Right cardiac atrium (tissue), 5 donors: ENCODE measurements at regions not wholly inside any gene's neighbourhood (a gene's known extent, or its start where the extent isn't known, plus 50 kb on each side); places are given as distances from the start of the nearest gene placed in this dataset.

Experiments
- ATAC-seq, 2 donors: fragments of 200-7000 bp; cut with Tn5 transposase; one replicate each; pipeline versions ENCODE4 v1.8.0 to v1.9.1; 2020; ENCODE audit warnings: moderate library complexity in 2 of 2, mild to moderate bottlenecking in 1 of 2
- DNase-seq, 3 donors: peaks; one replicate each; pipeline ENCODE4 v3.0.0-alpha.2; 2020
- H3K27ac ChIP-seq: one replicate; pipeline ENCODE4 v1.5.1; 2013; ENCODE audit warnings: mild to moderate bottlenecking, low read length, control low read depth, moderate library complexity
- H3K27me3 ChIP-seq: one replicate; pipeline ENCODE4 v1.6.1; 2013; ENCODE audit not compliant: control insufficient read depth, insufficient read depth
- H3K4me1 ChIP-seq: one replicate; pipeline ENCODE4 v1.6.1; 2013; ENCODE audit warnings: low read length; ENCODE audit not compliant: control insufficient read depth, insufficient read depth
- H3K4me3 ChIP-seq: one replicate; pipeline ENCODE4 v1.5.1; 2013; ENCODE audit warnings: low read length, control low read depth
- H3K9me3 ChIP-seq: one replicate; pipeline ENCODE4 v1.6.1; 2013; ENCODE audit warnings: low read length; ENCODE audit not compliant: control insufficient read depth
- WGBS: extraction: QIAGEN DNeasy Blood & Tissue Kit; methylation state at CpG from one replicate; pipeline ENCODE4 v1.1.7; 2013; 5-methylcytosine and 5-hydroxymethylcytosine counted together
- intact Hi-C, 4 donors: fragments of 100-400 bp; cut with DNase I; formaldehyde crosslinking; loops; one replicate each; pipeline versions ENCODE4 v1.11.0 to v1.14.0; 2022 to 2023
- donor health status: healthy with polysubstance abuse.
- donor health status: DM: no; HTN: yes; CAD: no.
- donor health status: DM: no; HTN: no; CAD: no.
- donor health status: DM: no; HTN: yes; CAD: no; lungs with severe emphysema.
- donor health status: DM: yes; HTN: yes; CAD: no.

- intact Hi-C loops, result no loop called here
Measured at GRCh38 chr4:104735174-104735573, 240.5 kb upstream of the CXXC4 start.

DNA sequence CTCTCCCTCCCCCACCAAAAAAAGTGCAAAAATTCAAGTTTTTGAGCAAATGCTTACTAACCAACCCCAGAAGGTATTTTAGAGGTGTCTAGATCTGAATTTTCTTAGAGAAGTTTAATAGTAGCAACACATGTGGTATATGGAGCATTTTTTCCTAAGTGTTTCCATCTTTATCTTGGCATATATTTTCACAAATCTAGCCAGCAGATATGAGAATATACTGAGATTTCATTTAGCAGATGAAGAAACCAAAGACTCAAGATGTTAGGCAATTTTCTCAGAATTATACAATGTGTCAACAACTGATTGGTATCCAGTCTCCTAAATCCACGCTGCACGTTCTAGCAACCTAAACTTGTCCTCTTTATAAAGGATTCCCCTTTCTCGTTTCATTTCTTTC is 245.5 kb upstream of the CXXC4 start:
- whole genome bisulfite sequencing, result 81% methylated on average over 3 of the region's 3 CpGs
- Histone ChIP-seq H3K27ac (no peak overlapping the region), H3K4me3 (no peak overlapping the region), H3K4me1 (no peaks in the 10 kb centered on the region), H3K9me3 (no peaks in the 10 kb centered on the region), H3K27me3 (no peaks in the 10 kb centered on the region)
- DNase-seq (no peak), ATAC-seq (no peak)
- intact Hi-C loops, result no loop called here

More at GRCh38 chr4:104735174-104735573, 240.5 kb upstream of the CXXC4 start:
- ATAC-seq, result peak in 1 of 2 donors; percentile 40
- no peak overlapping the region for H3K27ac ChIP-seq
- H3K9me3 ChIP-seq, result no peaks in the 10 kb centered on the region
- H3K4me3 ChIP-seq, result no peak overlapping the region
- no peak for DNase-seq
- H3K4me1 ChIP-seq, result no peaks in the 10 kb centered on the region
- no peaks in the 10 kb centered on the region for H3K27me3 ChIP-seq
- WGBS, result 51% methylated on average over 2 of the region's 2 CpGs

GRCh38 chr4:104743215-104743653 is 248.5 kb upstream of the CXXC4 start:
- H3K9me3 ChIP-seq, result no peaks in the 10 kb centered on the region
- no peak overlapping the region for H3K4me3 ChIP-seq
- H3K4me1 ChIP-seq, result no peaks in the 10 kb centered on the region
- no peak overlapping the region for H3K27ac ChIP-seq
- intact Hi-C loops, result no loop called here
- DNase-seq, result no peak
- WGBS, result 43% methylated on average over 6 of the region's 6 CpGs
- ATAC-seq, result peak in 1 of 2 donors; percentile 31
- H3K27me3 ChIP-seq, result no peaks in the 10 kb centered on the region

GRCh38 chr4:104747635-104748034 is 252.9 kb upstream of the CXXC4 start:
- intact Hi-C loops, result no loop called here
- DNase-seq (no peak), ATAC-seq (no peak)
- H3K4me1 ChIP-seq, result no peaks in the 10 kb centered on the region
- no peak overlapping the region for H3K27ac ChIP-seq
- no peaks in the 10 kb centered on the region for H3K27me3 ChIP-seq
- whole genome bisulfite sequencing, result 55% methylated on average over 1 of the region's 1 CpG
- no peak overlapping the region for H3K4me3 ChIP-seq
- no peaks in the 10 kb centered on the region for H3K9me3 ChIP-seq

GRCh38 chr4:104749062-104749461 is 254.4 kb upstream of the CXXC4 start:
- no peak overlapping the region for H3K27ac ChIP-seq
- intact Hi-C loops, result no loop called here
- ATAC-seq (no peak), DNase-seq (no peak)
- H3K4me1 ChIP-seq, result peaks cover 2% of the 10 kb centered on the region
- H3K4me3 ChIP-seq, result no peak overlapping the region
- whole genome bisulfite sequencing, result 80% methylated on average over 3 of the region's 3 CpGs
- H3K9me3 ChIP-seq, result no peaks in the 10 kb centered on the region
- no peaks in the 10 kb centered on the region for H3K27me3 ChIP-seq

- no peak overlapping the region for H3K27ac ChIP-seq
- intact Hi-C loops, result no loop called here
- H3K27me3 ChIP-seq, result no peaks in the 10 kb centered on the region
- DNase-seq, result no peak
- peaks cover 2% of the 10 kb centered on the region for H3K4me1 ChIP-seq
- H3K9me3 ChIP-seq, result no peaks in the 10 kb centered on the region
- no peak for ATAC-seq
- H3K4me3 ChIP-seq, result no peak overlapping the region
- WGBS, result 70% methylated on average over 2 of the region's 2 CpGs
Measured at GRCh38 chr4:104750008-104750407, 255.3 kb upstream of the CXXC4 start.

GRCh38 chr4:104751468-104751867 is 256.8 kb upstream of the CXXC4 start:
- no peak for ATAC-seq
- no peaks in the 10 kb centered on the region for H3K9me3 ChIP-seq
- intact Hi-C loops, result no loop called here
- DNase-seq, result no peak
- H3K4me3 ChIP-seq, result no peak overlapping the region
- H3K27ac ChIP-seq, result no peak overlapping the region
- WGBS, result 77% methylated on average over 2 of the region's 2 CpGs
- H3K27me3 ChIP-seq, result no peaks in the 10 kb centered on the region
- H3K4me1 ChIP-seq, result peaks cover 2% of the 10 kb centered on the region

- no peak overlapping the region for H3K4me3 ChIP-seq
- H3K9me3 ChIP-seq, result no peaks in the 10 kb centered on the region
- ATAC-seq (peak; percentile 34 to 54), DNase-seq (no peak)
- peaks cover 2% of the 10 kb centered on the region for H3K4me1 ChIP-seq
- intact Hi-C loops, result no loop called here
- no peak overlapping the region for H3K27ac ChIP-seq
- no peaks in the 10 kb centered on the region for H3K27me3 ChIP-seq
- 21% methylated on average over 1 of the region's 1 CpG for WGBS
Measured at GRCh38 chr4:104752337-104752736, 257.6 kb upstream of the CXXC4 start.

GRCh38 chr4:104756837-104757236 is 262.1 kb upstream of the CXXC4 start:
- Histone ChIP-seq H3K27me3 (no peaks in the 10 kb centered on the region), H3K27ac (no peak overlapping the region), H3K9me3 (no peaks in the 10 kb centered on the region), H3K4me1 (peaks cover 2% of the 10 kb centered on the region), H3K4me3 (no peak overlapping the region)
- intact Hi-C loops, result no loop called here
- WGBS, result 77% methylated on average over 1 of the region's 1 CpG
- DNase-seq (no peak), ATAC-seq (no peak)

DNA sequence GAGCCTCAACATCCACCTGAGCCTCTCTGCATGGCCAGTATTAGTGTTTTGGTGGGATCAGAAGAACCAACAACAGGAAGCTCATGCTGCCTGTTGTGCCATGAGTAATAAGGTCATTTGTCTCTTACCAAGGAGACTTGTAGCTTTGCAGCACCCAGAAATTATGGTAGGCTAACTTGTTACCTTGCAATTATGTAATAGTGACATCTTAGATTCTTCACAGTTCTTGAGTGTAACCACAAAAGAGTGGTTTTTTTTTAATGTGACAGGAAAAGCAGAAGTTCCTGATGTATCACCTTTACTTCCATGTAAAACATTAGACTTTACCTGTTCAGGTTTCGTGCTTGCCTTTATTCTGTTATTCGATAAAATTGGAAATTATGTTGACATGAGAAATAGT is 263.9 kb upstream of the CXXC4 start:
- H3K4me1 ChIP-seq, result peaks cover 1% of the 10 kb centered on the region
- intact Hi-C loops, result no loop called here
- H3K27me3 ChIP-seq, result no peaks in the 10 kb centered on the region
- no peaks in the 10 kb centered on the region for H3K9me3 ChIP-seq
- DNase-seq (no peak), ATAC-seq (no peak)
- WGBS, result 91% methylated on average over 2 of the region's 2 CpGs
- no peak overlapping the region for H3K4me3 ChIP-seq
- H3K27ac ChIP-seq, result no peak overlapping the region

- H3K4me3 ChIP-seq, result no peak overlapping the region
- intact Hi-C loops, result no loop called here
- ATAC-seq (peak in 1 of 2 donors; percentile 36), DNase-seq (no peak)
- H3K9me3 ChIP-seq, result no peaks in the 10 kb centered on the region
- no peaks in the 10 kb centered on the region for H3K27me3 ChIP-seq
- no peak overlapping the region for H3K27ac ChIP-seq
- 16% methylated on average over 5 of the region's 5 CpGs for WGBS
- H3K4me1 ChIP-seq, result peaks cover 1% of the 10 kb centered on the region
Measured at GRCh38 chr4:104763554-104764222, 269.0 kb upstream of the CXXC4 start.

DNA sequence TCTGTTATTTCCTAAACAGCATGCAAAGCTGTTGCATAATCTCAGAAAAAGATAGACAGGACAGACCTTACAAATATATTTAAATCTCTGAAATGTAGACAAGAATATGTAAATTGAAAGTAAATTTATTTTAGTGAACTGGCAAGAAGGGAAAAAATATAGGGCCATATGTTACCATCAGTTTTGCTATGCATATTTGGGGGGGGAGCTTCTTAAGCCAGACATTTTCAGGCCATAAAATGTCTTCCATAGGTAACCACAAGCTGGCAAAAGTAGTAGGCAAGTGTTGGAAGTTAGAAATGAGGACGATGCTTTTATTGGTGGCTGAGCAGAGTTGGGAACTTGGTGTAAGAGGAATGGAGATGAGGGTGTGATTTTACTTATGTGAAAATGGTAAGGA is 272.0 kb upstream of the CXXC4 start:
- no peak overlapping the region for H3K27ac ChIP-seq
- no peak overlapping the region for H3K4me3 ChIP-seq
- no peaks in the 10 kb centered on the region for H3K27me3 ChIP-seq
- peaks cover 1% of the 10 kb centered on the region for H3K4me1 ChIP-seq
- DNase-seq (no peak), ATAC-seq (no peak)
- intact Hi-C loops, result no loop called here
- no peaks in the 10 kb centered on the region for H3K9me3 ChIP-seq
- 80% methylated on average over 1 of the region's 1 CpG for WGBS
